DMS53 treated with DMSO at 0.1 percent for 48 hours (cell line): ENCODE measurements at regions not wholly inside any gene's neighbourhood (a gene's known extent, or its start where the extent isn't known, plus 50 kb on each side); places are given as distances from the start of the nearest gene placed in this dataset.
"Not testable (repeated sequence)": the region's sequence is repeated elsewhere in the genome, so short reads cannot be mapped to it uniquely, and the experiment has no call there.

Experiments
- DNase-seq: peaks from one replicate; lab custom pipeline; 2025; ENCODE audit not compliant: unreplicated experiment; lab: John Stamatoyannopoulos, UW

- no peak for DNase-seq
These were observed 132.1 kb upstream of the PRR20G start for GRCh38 chr3:127419641-127420553.

- no peak for DNase-seq
These were observed 131.3 kb upstream of the PRR20G start for GRCh38 chr3:127419182-127419581.

GRCh38 chr3:127418560-127419147 is 130.8 kb upstream of the PRR20G start:
- no peak for DNase-seq

GRCh38 chr3:127417709-127418559 is 130.1 kb upstream of the PRR20G start:
- DNase-seq: no peak

- DNase-seq: no peak
These were observed 126.0 kb upstream of the PRR20G start for GRCh38 chr3:127413871-127414270.

GRCh38 chr3:127413318-127413673 is 125.5 kb upstream of the PRR20G start:
- no peak for DNase-seq

GRCh38 chr3:127412578-127413317 is 124.9 kb upstream of the PRR20G start:
- DNase-seq: no peak

GRCh38 chr3:127411875-127412274 is 124.0 kb upstream of the PRR20G start:
- not testable (repeated sequence) for DNase-seq

GRCh38 chr3:127411083-127411727 is 123.4 kb upstream of the PRR20G start:
- DNase-seq: no peak

- no peak for DNase-seq
These were observed 122.8 kb upstream of the PRR20G start for GRCh38 chr3:127410678-127411077.

GRCh38 chr3:127410137-127410488 is 122.3 kb upstream of the PRR20G start:
- no peak for DNase-seq

GRCh38 chr3:127409421-127410136 is 121.7 kb upstream of the PRR20G start:
- DNase-seq: no peak

- no peak for DNase-seq
These were observed 121.0 kb upstream of the PRR20G start for GRCh38 chr3:127408684-127409420.

- DNase-seq: no peak
These were observed 120.3 kb upstream of the PRR20G start for GRCh38 chr3:127408022-127408683.

GRCh38 chr3:127407026-127407939 is 119.4 kb upstream of the PRR20G start:
- no peak for DNase-seq

- DNase-seq: no peak
These were observed 118.6 kb upstream of the PRR20G start for GRCh38 chr3:127406309-127407025.

- DNase-seq: no peak
These were observed 117.9 kb upstream of the PRR20G start for GRCh38 chr3:127405791-127406190.
